Uterus (tissue), 2 donors: ENCODE measurements at regions not wholly inside any gene's neighbourhood (a gene's known extent, or its start where the extent isn't known, plus 50 kb on each side); places are given as distances from the start of the nearest gene placed in this dataset.

Experiments used
- CTCF ChIP-seq, 4 experiments: fragments of 200-600 bp in 2 of 4; fragments of 450-650 bp in 2 of 4; sonication (generic) in 2 of 4; IDR thresholded peaks; one replicate each; pipeline ENCODE4 v1.5.1; 2016 to 2019; ENCODE audit warnings: antibody characterized with exemption in 4 of 4, mild to moderate bottlenecking in 2 of 4, moderate library complexity in 1 of 4
- POLR2A ChIP-seq, 2 donors: fragments of 450-650 bp; IDR thresholded peaks; one replicate each; pipeline ENCODE4 v1.6.1; 2016; ENCODE audit warnings: antibody characterized with exemption in 2 of 2, mild to moderate bottlenecking in 1 of 2, moderate library complexity in 1 of 2

- no peak for TF ChIP-seq CTCF (IDR thresholded peaks at IDR 0.05)
- no peak for TF ChIP-seq POLR2A (IDR thresholded peaks at IDR 0.05)
These were observed 1039.6 kb downstream of the HACE1 start for GRCh38 chr6:103820148-103820547.
